ELF-1 (cell line): ENCODE measurements at regions not wholly inside any gene's neighbourhood (a gene's known extent, or its start where the extent isn't known, plus 50 kb on each side); places are given as distances from the start of the nearest gene placed in this dataset.
A peak's percentile ranks its signal among the peaks of the same experiment; 100 is the strongest.
"Not testable (repeated sequence)": the region's sequence is repeated elsewhere in the genome, so short reads cannot be mapped to it uniquely, and the experiment has no call there.

Source experiments
- DNase-seq: peaks from one replicate; pipeline ENCODE4 v3.0.0-alpha.2; 2016; ENCODE audit warnings: low read depth, low spot score

DNA sequence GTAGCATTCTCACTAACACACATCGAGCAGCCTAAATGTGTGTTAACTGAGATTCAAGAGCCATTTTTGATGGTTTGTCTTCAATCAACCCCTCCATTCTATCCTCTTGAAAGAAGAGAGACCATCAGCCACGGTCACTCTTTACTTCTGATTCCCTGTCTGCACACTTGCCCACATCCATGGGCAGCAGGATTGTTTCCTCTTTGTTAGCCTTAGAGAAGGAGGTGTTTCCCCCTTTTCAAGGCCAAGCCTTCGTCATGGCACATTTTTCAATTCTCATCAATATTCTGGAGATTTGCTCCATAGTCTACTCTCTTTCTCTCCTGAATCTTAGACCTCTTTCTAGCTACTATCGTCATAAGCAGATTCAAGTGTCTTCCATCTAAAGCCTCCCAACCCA lies 522.4 kb upstream of the NAALADL2 start:
- DNase-seq = no peak

DNA sequence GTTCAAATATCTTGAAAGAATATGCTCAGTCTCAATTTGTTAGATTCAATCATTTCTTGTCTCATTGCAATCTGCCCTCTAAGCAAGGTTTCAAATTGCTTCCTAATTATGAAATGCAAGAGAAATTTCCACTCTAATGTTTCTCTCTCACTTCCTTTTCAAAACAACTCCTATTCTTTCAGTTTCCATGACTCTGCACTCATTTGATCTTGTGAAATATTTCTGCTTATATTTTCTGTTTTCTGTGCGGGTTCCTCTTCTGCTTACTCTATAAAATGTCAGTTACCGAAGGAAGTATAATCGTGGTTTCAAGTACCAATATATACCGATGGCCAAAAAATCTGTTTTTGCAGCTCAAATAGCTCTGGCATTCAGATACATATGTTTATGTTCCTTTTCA lies 521.9 kb upstream of the NAALADL2 start:
- no peak for DNase-seq

DNA sequence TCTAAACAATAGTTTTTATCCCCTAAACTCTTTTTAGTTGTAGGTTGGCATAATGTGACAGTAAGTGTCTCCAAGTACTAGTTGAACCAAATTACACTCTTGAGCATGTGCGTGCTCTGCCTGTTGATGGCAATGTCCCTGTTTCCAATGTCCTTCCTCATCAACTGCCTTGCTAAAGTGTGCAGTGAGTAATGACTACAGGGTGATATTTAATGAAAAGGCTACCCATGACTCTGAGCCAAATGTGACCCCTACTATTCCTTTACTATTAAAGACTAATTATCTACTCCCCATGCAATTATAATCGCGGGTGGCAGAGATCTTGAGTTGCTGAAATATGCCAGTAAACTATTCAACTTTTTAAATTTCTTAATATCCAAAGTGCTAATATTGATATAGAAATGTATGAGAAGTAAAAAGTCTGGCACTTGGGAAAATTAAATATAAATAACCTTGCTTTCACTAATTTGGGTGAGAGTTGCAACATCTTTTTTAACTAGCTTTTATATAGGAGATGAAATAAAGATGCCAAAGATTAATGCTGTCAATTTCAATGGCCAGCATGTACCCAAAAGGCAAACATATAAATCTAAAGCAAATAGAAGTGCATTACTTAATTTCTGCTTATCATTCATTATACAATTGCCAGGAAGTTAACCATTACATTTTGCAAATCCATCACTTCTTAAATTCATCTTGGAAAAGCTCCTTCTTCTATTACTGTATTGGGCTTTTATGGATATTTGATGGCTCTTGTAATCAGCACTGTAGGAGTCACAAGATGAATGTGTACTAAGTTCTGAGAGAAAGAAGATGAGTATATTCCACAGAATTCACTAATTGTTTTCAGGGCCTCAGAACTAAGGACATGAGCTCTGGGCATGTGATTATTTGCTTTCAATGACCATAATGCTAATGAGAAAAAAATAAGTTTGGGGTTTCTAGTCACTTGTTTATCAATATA lies 518.2 kb upstream of the NAALADL2 start:
- DNase-seq = no peak

DNA sequence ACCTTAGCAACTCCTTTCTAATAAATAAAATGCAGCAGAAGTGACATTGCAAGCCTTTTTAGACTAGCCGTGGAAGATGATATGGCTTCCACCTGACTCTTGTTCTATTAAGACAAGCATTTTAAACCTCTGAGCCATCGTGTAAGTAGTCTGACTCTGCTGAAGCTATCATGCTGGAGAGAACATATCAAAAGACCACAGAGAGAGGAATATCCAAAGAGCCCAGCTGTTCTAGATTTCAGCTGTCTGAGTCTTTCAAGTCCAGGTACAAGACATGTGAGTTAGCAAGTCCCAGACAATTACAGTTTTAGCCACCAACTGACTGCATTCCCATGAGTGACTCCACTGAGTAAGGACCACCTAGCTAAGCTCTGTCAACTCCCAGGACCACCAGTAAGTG lies 517.0 kb upstream of the NAALADL2 start:
- DNase-seq = no peak

DNA sequence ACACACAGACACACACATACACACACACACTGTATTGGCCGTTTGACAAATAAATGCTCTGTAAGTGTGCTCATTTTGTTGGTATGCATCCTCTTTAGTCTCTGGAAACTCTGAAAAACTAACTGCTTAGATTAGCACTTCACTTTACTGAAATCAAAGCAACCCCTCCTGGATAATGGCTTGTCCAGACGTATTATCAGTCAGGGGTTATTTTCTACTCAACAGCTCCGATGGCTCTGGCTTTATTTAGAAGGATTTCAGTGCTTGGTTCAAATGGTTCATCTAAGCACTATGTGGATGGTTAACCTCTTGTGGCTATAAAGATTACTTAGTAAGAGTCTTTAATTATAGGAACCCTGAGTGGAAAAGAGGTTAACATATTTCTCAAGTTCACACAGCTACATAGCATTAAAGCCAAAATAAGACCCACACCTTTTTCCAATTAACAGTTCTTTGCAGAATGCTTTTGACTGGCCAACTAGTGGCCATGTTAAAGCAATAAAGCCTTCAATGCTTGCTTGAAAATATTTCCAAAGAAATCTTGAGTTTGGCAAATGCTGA lies 516.1 kb upstream of the NAALADL2 start:
- no peak for DNase-seq

DNA sequence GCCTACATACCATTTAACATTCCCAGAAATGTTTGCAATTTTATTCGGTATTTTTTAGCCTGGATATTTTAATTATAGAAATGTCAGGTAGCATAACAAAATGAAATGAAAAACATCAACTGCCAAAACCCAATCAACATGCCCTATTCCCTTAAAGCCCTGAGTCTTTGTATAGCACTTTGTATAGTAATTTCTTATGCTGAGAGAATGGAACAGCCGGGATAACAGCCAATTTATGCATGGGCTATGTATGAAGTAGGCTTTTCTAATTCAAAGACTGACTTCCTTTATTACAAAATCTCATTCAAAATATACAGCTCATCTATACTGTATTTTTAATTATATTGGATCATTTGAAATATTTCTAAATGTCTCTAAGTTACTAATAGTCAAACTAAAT lies 513.0 kb upstream of the NAALADL2 start:
- no peak for DNase-seq

DNA sequence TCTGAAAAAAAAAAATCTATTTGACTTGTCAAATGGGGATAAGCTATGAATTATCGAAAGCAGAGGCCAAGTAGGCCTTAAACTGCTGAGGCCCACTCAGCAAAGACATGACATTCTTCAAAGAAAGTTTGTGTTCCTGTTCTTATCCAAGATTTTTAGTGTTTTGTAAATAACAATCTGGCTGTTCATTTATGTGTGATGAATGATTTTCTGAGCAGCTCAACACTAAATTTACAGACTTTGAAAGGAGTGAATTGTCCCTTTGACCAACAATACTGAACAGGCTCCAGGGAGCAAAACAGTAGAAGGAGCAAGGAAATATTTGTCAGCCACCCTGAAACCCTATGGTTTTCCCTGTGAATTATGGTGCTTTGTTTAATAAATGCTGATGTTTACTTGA lies 512.6 kb upstream of the NAALADL2 start:
- no peak for DNase-seq

DNA sequence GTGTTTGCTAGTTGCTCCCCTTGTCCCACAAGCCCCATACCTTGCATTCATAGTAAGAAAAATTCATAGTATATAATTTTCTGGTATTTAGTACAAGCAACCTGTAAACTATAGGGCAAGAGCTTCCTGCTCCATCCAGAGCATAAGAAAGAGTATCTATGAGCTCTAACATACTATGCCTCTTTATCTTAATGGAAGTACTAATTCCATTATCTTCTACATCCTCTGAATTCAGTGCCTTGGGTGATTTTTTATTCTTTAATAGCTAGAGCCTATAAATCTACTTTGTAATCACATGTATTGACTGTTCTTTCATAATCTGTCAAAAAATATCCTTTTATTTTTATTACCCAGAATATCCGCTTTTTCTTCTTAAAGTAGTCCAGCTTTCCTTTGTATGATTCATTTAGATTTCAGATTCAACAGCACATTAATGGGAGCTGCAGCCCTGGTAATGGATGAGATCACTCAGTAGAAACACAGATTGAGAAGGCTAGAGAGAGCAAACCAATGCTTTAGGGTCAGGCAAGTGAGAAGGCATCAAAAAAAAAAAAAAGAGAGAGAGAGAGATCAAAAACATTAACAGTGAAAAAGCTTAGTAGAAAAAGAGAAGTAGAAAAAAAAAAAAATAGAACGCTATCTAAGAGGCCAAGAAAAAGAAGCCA lies 511.5 kb upstream of the NAALADL2 start:
- no peak for DNase-seq

DNA sequence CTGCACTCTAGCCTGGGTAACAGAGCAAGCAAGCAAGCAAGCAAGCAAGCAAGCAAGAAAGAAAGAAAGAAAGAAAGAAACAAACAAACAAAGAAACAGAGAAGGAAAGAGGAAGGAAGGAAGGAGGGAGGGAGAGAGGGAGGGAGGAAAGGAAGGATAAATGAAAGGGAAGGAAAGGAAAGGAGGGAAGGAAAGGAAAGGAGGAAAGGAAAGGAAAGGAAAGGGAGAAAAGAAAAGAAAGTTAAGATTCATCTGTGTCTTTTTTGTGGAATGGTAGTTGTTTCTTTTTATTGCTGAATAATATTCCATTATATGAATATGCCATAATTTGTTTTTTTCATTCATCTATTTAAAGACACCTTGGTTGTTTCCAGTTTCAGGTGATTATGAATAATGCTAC lies 506.9 kb upstream of the NAALADL2 start:
- DNase-seq = no peak

DNA sequence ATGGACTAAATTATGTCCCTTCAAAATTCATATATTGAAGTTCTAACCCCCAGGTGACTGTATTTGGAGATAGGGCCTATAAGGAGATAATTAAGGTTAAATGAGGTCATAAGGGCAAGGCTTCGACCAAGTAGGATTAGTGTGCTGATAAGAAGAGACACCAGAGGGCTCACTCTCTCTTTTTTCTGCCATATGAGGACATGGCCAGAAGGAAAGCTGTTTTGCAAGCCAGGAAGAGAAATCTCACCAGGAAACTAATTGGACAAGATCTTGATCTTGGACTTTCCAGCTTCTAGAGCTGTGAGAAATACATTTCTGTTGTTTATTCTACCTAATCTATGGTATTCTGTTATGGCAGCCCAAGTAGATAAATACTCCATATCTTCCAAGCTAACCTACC lies 503.6 kb upstream of the NAALADL2 start:
- DNase-seq = peak; percentile 47

DNA sequence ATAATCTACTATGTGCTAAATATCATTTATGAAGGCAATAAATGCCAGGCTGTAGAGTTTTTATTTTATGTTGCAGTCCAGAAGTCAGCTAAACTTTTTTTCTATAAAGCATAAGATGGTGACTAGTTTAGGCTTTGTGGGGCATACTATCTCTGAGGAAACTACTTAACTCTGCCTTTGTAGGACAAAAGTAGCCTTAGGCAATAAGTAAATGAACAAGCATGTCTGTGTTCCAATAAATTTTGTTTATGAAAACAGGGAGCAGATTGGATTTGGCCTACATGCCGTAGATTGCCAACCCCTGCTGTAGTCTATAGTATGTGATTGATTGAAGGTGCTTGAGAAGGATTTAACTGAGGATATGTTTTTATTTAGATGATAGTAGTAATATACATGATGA lies 502.5 kb upstream of the NAALADL2 start:
- no peak for DNase-seq

DNA sequence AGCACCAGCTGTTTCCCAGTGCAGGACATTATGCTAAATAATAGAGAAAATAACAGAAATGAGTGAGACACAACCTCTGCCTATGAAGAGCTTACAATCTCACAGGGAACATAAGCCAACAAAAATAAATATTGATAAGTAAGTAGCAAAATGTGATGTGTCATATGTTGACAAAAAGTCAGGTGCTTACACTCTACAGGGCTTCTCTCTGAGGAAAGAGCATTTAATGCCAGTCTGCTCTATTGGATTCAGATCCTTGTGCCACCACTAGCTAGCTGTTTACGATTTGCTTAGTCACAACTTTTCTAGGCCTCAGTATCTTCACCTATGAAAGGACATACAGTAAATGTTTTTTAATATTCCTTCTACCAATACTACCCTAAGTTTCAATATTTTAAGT lies 500.9 kb upstream of the NAALADL2 start:
- no peak for DNase-seq

DNA sequence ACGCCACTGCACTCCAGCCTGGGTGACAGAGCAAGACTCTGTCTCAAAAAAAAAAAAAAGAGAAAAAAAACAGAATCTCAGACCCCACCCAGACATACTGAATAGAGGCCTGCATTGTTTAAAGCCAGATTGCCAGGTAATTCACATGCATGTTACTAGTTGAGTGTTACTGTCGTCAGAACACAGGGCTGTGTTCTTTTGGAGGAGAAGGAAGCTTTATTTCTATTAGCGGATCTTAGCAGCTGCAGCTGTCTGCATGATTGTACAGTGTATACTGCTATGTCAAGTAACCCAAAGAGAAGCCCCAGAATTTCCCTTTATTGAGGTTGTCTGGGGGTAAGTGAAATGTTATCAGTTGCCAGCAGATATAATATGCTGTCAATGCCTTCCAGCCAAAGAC lies 496.6 kb upstream of the NAALADL2 start:
- no peak for DNase-seq

DNA sequence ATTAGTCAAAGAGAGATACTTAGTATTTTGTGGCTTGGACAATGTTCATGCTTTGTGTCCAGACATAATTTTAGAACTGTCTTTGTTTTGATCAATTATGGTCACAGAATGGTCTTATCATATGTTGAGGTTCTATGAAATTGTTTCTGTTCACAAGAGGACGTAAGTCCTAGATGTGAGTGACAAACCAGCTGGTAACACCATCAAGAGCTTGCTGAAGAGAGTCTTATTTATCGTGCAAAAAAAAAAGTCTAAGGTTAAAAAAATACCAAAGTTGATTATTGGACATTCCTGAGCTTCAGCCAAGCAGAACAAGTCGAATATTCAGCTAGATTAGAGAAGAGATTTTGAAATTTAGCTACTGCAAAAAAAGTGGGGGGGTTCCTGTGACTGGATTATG lies 495.9 kb upstream of the NAALADL2 start:
- no peak for DNase-seq

DNA sequence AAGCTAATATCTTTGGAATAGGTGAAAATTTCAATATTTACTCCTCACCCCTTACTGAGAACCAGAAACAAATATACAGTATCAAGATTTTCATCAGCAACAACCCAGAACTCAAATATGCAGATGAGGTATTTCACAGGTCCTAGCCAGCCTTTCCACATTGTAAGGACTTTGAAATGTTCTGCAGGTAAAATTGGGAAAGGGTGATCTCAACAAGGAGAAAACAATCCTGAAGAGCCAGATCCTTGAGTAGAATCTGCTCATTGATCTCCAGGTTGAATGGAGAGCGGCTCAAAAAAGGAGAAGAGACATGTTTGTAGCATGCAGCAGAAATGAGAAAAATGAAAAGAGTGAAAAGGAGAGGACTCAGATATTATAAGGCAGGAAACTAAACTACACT lies 493.3 kb upstream of the NAALADL2 start:
- DNase-seq = no peak

DNA sequence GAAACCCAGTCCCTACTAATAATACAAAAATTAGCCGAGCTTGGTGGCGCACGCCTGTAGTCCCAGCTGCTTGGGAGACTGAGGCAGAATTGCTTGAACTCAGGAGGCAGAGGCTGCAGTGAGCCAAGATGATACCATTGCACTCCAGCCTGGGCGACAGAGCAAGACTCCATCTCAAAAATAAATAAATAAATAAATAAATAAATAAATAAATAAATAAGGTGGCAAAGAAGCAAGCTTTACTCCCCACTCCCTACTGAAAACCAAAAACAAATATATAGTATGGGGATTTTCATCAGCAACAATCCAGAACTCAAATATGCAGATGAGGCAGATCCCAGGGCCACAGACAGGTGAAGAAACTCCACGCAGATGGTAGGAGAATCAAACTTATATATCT lies 492.2 kb upstream of the NAALADL2 start:
- DNase-seq = not testable (repeated sequence)

DNA sequence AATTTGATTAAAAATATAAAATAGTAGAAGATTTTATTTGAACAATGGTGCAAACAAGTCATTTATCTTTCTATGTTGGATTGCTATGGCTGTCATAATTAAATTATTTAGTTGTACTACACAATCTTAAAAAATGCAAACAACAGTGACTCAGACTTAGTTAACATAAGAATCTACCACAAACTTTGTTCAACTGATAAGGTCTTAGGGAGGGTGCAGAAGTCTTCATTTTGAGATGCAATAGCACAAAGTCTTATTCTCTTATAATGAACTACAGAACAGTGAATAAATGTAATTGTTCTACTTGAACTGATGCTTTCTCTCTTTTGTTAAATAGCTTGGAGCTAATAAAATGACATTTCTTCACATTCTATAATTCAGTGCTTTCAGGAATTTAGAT lies 482.8 kb upstream of the NAALADL2 start:
- no peak for DNase-seq

DNA sequence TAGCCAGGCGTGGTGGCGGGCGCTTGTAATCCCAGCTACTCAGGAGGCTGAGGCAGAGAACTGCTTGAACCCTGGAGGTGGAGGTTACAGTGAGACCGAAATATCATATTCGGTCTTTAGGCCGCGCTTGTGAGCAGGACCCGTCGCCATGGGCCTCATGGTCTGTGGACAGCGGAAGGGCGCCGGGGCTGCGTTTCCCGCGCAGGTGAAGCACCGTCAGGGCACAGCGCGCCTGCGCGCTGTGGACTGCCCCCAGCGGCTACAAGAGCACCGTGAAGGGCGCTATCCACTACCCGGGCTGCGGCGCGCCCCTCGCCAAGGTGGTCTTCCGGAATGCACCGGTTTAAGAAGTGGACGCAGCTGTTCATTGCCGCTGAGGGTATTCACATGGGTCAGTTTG lies 482.0 kb upstream of the NAALADL2 start:
- DNase-seq = no peak

DNA sequence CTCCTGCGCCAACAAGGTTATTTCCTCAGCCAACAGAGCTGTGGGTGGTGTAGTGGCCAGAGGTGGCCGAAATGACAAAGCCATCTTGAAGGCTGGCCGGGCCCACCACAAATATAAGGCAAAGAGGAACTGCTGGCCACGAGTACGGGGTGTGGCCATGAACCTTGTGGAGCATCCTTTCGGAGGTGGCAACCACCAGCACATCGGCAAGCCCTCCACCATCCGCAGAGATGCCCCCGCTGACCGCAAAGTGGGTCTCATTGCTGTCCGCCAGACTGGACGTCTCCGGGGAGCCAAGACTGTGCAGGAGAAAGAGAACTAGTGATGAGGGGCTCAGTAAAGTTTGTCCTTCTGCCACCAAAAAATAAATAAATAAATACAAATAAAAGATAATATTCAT lies 481.4 kb upstream of the NAALADL2 start:
- no peak for DNase-seq

DNA sequence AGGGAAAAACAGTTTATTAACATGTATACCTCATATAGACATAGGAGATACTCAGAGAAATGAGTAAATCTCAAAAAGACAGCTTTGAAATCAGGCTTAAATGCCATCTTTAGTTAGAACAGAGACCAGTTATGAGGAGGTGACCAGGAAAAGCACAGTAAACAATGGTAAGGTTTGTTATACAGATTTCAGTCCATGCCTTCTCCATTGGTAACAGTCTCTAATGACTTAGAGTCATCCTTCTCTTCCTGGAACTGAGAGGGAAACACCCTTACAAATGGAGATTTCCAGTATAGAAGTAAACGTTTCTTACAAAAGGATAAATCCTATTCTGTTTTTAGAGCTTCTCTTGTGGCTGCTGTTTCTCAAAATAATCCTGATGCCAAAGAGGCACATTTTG lies 476.3 kb upstream of the NAALADL2 start:
- DNase-seq = no peak

DNA sequence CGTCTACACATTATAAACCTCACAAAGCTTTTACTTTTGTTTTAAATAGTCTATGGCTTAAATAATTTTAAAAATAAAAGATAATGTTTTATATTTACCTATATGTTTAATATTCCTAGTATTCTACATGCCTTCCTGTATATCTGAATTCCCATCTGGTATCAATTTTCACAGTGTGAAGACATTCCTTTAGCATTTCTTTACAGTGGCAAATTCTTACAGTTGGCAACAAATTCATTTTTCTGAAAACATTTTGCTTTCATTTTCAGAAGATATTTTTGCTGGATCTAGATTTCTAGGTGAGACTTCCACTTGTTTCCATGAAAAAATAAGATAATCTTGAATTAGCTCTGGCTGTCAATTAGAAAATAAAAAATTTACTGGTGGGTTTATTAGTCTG lies 471.4 kb upstream of the NAALADL2 start:
- no peak for DNase-seq

DNA sequence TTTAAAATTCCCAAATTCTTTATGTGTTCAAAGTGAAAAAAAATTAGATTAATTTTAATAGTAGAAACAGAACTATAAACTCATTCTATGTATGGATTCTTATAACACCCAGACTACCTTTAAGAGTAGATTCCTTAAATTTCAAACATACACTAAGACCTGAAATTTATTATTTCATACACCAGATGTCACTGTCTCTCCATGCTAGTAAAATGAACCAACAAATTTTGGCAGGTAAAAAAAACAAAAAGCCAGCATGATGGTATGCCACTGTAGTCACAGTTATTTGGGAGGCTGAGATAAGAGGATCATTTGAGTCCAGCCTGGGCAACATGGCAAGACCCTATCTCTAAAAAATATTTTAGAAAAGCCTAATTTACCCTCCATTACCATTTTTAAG lies 461.3 kb upstream of the NAALADL2 start:
- no peak for DNase-seq

DNA sequence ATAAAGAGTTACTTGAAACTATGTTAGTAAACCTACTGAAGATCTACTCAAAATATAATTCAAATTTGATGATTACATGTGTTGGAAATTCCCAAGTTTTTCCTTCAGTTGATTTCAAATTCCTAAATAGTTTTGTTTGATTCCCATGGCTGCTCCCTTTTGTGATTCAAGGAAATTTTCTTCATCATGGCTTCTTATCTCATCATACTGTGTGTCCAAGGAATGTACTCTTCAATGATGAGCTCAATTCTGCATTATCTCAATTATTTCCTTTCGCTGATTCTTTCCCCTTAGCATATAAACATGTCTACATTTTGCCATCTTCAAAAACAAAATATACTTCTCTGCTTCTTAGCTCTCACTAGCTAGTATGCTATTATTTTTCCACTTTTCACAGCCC lies 460.4 kb upstream of the NAALADL2 start:
- DNase-seq = no peak
